IPS-20b (cell line): ENCODE measurements at regions not wholly inside any gene's neighbourhood (a gene's known extent, or its start where the extent isn't known, plus 50 kb on each side); places are given as distances from the start of the nearest gene placed in this dataset.

Source experiments
- H3K27ac ChIP-seq: one replicate; pipeline ENCODE4 v1.5.1; 2013; ENCODE audit warnings: low read length
- H3K27me3 ChIP-seq: 2 replicates; pipeline ENCODE4 v1.6.1; 2013; ENCODE audit warnings: mild to moderate bottlenecking, low read length, inconsistent platforms; ENCODE audit not compliant: insufficient read depth
- H3K36me3 ChIP-seq: 2 replicates; pipeline ENCODE4 v1.6.1; 2013; ENCODE audit warnings: low read depth, mild to moderate bottlenecking, inconsistent platforms, low read length, moderate library complexity; ENCODE audit not compliant: insufficient read depth
- H3K4me1 ChIP-seq: 2 replicates; pipeline ENCODE4 v1.6.1; 2013; ENCODE audit warnings: mild to moderate bottlenecking, control low read depth, inconsistent platforms, low read length, moderate library complexity; ENCODE audit not compliant: insufficient read depth
- H3K4me3 ChIP-seq: 2 replicates; pipeline ENCODE4 v1.5.1; 2013; ENCODE audit warnings: mild to moderate bottlenecking, low read length, inconsistent platforms
- H3K9ac ChIP-seq: 2 replicates; pipeline ENCODE4 v1.6.1; 2013; ENCODE audit warnings: low read depth, mild to moderate bottlenecking, inconsistent platforms, low read length, moderate library complexity
- H3K9me3 ChIP-seq: 2 replicates; pipeline ENCODE4 v1.6.1; 2013; ENCODE audit warnings: mild to moderate bottlenecking, low read depth, low read length, inconsistent platforms; ENCODE audit not compliant: insufficient read depth

DNA sequence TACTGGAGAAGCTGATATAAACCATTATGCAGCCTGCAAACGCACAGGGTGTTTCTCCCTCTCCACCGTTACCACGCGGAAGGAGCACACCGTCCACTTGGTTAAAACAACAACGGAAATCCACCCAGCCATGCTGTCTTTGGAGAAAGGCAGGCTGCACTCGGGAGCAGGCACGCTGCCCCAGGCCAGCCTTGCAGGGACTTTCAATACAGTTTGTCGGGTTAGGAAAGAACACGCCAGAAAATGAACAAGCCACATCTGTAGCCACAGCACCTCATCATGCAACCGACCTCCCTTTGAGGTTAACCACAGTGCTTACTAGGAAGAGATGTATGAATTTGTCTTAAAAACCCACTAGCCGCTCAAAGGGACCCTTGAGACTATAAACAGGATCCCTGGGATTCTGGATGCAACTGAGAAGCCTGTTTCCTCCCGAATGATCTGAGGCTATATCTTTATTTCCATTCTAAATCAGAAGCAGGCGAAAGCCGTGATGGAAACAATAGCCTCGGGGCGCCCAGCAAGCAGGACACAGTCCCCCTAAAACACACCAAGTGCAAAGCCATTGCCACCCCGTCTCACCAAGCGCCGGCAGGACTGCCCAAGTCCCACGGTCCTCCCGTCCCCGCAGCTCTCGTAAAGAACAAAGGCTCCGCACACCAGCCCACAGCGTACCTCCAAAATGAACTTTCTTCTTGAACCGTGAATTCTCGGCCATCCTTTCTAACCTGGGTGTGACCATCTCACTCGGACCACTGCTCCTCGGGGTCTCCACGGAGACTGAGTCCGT is 318.9 kb downstream of the CTTN start:
- H3K4me3 ChIP-seq = no peak overlapping the region
- H3K36me3 ChIP-seq = no peaks in the 10 kb centered on the region
- no peak overlapping the region for H3K27ac ChIP-seq
- H3K4me1 ChIP-seq = peaks cover 7% of the 10 kb centered on the region; the same call in 1 of the 2 replicates
- no peaks in the 10 kb centered on the region for H3K27me3 ChIP-seq
- no peak overlapping the region for H3K9ac ChIP-seq
- no peaks in the 10 kb centered on the region for H3K9me3 ChIP-seq

DNA sequence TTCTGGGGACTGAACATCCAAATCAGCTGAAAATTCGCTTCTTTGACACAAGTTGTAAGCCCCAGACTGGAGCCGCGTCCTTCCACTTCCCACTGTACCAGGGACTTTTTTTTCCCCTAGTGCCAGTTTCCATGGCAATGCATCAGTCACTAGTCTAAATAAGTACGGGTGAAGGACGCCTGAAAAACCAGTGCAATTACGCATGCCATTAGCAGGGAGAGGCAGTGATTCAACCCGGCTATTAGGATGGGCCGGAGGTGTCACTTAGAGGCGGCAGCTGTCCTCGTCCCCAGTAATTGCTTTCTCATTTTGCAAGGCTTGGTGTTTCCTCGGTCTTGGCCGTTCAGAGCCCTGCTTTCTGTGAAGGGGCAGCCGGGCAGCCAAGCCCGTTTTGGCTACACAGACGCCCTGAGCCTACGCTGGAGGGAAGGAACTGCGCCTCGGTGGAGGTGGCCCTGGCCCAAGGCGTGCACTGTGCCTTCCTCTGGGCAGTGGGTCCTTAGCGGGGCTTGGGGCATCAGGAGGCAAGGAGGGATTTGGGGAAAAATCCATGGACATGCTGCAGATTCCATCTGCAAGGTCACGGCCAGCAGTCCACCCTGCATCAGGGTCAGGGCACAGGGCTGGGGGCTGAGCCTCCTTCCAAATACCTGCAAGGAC is 319.7 kb downstream of the CTTN start:
- H3K4me1 ChIP-seq = peaks cover 7% of the 10 kb centered on the region; the same call in 1 of the 2 replicates
- H3K4me3 ChIP-seq = no peak overlapping the region
- H3K9me3 ChIP-seq = no peaks in the 10 kb centered on the region
- no peak overlapping the region for H3K27ac ChIP-seq
- H3K36me3 ChIP-seq = no peaks in the 10 kb centered on the region
- no peaks in the 10 kb centered on the region for H3K27me3 ChIP-seq
- H3K9ac ChIP-seq = no peak overlapping the region

DNA sequence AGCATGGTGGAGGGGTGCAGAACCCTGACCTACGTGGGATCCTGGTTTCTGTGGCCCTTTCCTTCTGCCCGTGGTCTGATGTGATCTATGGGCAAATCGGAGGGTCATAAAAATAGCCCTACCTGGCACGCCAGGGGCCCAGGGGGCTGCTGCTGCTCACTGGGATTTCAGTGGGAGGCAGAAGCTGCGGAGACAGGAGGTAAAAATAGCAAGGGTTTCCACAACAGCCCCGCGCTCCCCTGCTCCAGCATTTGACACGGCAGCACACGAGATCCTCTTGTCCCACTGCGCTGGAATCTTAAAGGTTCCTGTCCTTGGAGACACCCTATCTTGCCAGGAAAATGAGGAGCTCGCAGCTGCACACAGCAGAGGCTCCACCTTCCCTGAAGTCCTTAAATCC is 321.2 kb downstream of the CTTN start:
- H3K9ac ChIP-seq = no peak overlapping the region
- H3K27ac ChIP-seq = no peak overlapping the region
- H3K9me3 ChIP-seq = no peaks in the 10 kb centered on the region
- no peaks in the 10 kb centered on the region for H3K4me1 ChIP-seq
- H3K36me3 ChIP-seq = no peaks in the 10 kb centered on the region
- H3K4me3 ChIP-seq = no peak overlapping the region
- no peaks in the 10 kb centered on the region for H3K27me3 ChIP-seq

DNA sequence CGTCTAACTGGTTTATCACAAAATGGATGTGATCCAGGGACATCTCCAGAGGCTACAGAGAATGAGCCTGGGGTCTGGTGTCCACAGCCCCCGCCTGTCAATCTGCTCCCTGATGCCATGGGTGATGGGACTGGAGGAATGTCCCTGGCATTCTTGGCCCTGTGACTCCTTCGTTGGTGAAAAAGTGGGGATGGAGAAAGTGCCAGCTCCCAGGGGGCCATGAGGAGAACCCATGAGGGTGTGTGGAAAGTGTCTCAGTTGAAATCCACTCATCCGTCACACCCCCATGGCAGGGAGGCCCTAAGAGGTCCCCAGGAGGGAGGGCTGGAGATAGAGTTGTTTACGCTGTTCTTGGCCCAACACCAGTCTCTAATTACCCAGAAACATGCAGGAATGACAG is 322.0 kb downstream of the CTTN start:
- Histone ChIP-seq H3K36me3 (no peaks in the 10 kb centered on the region), H3K4me1 (no peaks in the 10 kb centered on the region), H3K9ac (no peak overlapping the region), H3K4me3 (no peak overlapping the region), H3K27me3 (no peaks in the 10 kb centered on the region), H3K27ac (no peak overlapping the region), H3K9me3 (no peaks in the 10 kb centered on the region)

DNA sequence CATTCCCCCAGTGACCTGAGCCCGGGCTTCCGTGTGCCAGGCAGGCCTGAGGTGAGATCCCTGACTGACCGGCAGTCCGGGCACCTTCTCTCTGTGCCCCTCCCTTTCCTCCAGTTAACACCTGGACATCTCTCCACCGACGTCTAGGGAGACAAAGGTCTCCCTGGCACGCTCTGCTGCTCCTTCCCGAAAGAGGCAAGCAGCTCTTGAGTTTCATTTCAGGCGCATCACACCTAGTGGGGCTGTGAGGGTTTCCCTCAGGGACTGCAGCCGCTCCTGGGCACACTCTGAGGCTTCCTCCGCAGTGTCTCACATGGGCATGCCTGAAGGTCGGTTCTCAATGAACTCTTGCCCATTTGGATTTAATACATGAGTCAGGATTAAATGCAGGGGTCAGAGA is 322.7 kb downstream of the CTTN start:
- no peaks in the 10 kb centered on the region for H3K27me3 ChIP-seq
- no peaks in the 10 kb centered on the region for H3K9me3 ChIP-seq
- no peak overlapping the region for H3K9ac ChIP-seq
- H3K4me3 ChIP-seq = no peak overlapping the region
- no peaks in the 10 kb centered on the region for H3K36me3 ChIP-seq
- no peaks in the 10 kb centered on the region for H3K4me1 ChIP-seq
- no peak overlapping the region for H3K27ac ChIP-seq

DNA sequence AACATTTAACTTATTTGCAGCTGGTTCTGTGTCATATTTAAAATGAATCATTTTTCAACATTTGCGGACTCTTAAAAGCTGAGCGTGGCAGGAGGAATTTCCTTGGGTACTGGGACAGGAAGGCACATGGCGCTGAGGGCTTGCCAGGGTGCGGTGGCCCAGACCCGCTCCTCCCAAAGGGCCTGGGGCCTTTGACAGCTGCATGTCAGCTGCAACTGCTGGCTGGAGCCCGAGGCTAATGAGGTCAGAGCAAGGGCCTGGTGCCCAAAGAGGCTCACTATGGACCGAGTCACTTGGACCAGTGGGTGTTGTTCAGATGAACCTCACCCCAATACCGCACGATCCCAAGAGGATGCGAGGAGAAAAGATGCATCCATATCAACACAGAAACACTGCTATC is 326.9 kb downstream of the CTTN start:
- Histone ChIP-seq H3K9me3 (no peaks in the 10 kb centered on the region), H3K9ac (no peak overlapping the region), H3K27ac (no peak overlapping the region), H3K36me3 (no peaks in the 10 kb centered on the region), H3K27me3 (no peaks in the 10 kb centered on the region), H3K4me3 (no peak overlapping the region), H3K4me1 (peaks cover 4% of the 10 kb centered on the region; the same call in 1 of the 2 replicates)

DNA sequence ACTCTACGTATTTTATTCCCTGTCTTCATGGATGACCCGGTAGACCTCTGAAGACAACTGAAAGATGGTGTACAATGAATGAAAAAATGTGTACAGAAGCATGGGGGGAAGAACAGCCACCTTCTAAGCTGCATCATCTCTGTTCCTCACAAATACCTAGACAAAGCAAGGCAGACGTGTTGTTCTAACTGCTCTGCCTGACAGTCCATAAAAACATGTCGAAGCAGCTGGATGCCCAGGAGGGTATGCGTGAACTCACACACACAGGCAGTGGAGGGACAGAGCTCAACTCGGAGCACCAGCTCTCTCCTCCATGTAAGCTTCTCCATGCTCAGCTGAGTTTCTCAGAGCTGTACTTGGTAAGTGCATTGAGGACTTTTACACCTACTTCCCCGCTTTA is 327.4 kb downstream of the CTTN start:
- H3K4me3 ChIP-seq = no peak overlapping the region
- H3K9ac ChIP-seq = no peak overlapping the region
- H3K4me1 ChIP-seq = peaks cover 4% of the 10 kb centered on the region; the same call in 1 of the 2 replicates
- no peaks in the 10 kb centered on the region for H3K27me3 ChIP-seq
- H3K36me3 ChIP-seq = no peaks in the 10 kb centered on the region
- no peaks in the 10 kb centered on the region for H3K9me3 ChIP-seq
- no peak overlapping the region for H3K27ac ChIP-seq

DNA sequence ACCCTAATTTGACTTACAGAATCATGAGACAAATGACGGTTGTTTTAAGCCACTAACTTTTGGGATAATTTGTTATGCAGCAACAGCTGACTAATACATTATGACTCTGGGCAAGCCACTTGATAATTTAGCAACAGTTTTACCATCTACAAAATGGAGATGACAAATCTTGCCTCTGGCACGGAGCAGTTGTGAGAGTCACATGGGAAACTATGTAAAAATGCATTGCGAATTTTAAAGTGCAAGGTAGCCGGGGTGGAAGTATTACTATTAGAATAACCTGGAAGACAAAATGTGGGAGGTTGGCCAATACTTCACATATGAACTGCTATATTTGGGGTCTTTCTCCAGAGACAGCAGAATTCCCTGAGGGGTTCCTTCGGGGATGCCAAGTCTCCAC is 328.7 kb downstream of the CTTN start:
- Histone ChIP-seq H3K27ac (no peak overlapping the region), H3K36me3 (no peaks in the 10 kb centered on the region), H3K9me3 (no peaks in the 10 kb centered on the region), H3K9ac (no peak overlapping the region), H3K4me3 (no peak overlapping the region), H3K27me3 (no peaks in the 10 kb centered on the region), H3K4me1 (peaks cover 4% of the 10 kb centered on the region; the same call in 1 of the 2 replicates)

DNA sequence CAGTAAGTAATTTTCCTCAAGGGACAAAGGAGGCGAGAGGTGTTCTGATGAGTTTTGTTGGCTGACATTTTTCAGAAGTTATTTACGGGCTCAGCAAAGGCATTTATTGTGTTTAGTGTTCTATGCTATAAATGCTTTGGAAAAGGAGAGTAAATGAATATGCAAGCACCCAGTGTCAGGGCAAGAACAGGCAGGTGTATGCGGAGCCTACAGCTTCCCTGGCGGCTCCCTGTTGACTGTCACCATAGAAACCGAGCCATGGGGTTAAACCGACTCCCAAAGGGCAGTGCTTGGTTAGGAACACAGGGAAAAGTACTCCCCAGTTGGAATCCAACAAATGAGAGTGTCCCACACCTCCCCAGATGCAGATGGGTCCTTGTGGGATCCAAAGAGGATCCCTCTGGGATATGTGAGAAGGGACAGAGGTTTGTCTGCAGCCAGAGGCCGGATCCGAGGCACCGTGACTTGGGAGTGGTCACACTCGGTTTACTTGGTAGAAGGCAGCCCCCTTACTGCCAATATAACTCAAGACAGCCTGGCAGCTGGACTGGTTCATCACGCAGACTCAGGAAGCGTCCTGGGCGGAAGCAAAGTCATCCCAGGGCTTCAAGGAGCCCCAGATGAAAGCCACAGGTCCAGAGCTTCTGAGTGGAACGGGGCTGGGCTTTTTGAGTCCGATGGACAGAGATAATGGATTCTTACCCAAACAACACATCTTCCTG is 329.7 kb downstream of the CTTN start:
- H3K9ac ChIP-seq = 0 out of 2 replicates have a peak overlapping the region, but pooled peaks have one; percentile 9
- peaks cover 4% of the 10 kb centered on the region; the same call in 1 of the 2 replicates for H3K4me1 ChIP-seq
- H3K4me3 ChIP-seq = no peak overlapping the region
- no peaks in the 10 kb centered on the region for H3K27me3 ChIP-seq
- no peaks in the 10 kb centered on the region for H3K9me3 ChIP-seq
- H3K36me3 ChIP-seq = no peaks in the 10 kb centered on the region
- no peak overlapping the region for H3K27ac ChIP-seq

DNA sequence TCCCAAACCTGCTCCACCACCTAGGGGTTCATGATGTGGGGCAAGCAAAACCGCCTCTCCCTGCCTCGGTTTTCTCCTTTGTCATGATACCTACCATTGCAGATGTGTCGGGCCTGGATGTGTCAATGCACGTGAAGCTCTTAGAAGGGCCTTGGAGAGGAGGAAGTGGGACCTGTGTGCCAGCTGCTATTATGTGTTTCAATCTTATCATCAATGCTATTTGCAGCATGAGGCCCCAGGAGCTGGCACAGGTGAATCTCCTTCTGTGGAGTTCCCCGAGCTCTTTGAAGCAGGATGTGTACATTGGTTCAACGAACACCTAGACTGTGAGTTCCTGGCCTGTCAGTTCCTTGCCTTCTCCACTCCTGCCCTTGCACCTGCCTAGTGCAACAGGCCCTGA is 331.6 kb downstream of the CTTN start:
- Histone ChIP-seq H3K27ac (no peak overlapping the region), H3K9ac (no peak overlapping the region), H3K27me3 (no peaks in the 10 kb centered on the region), H3K9me3 (no peaks in the 10 kb centered on the region), H3K36me3 (no peaks in the 10 kb centered on the region), H3K4me3 (no peak overlapping the region), H3K4me1 (peaks cover 4% of the 10 kb centered on the region; the same call in 1 of the 2 replicates)

DNA sequence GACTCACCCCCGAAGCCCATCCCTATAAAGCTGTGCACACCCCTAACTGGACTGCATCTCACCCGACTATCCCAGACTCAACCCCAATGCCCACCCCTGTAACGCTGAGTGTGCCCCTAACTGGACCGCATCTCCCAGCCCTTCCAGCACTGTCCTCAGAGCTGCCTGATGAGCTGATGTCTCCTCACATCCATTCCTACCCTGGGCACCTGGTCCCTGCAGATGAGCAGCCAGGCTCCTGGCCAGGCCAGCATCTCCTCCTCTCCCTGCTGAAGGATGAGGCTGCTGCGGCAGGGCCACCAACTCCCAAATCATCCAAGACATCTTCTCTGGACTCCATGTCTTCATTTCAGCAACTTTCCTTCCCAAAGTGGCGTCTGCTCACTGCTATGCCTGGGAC is 332.1 kb downstream of the CTTN start:
- Histone ChIP-seq H3K36me3 (no peaks in the 10 kb centered on the region), H3K27ac (no peak overlapping the region), H3K9ac (no peak overlapping the region), H3K9me3 (no peaks in the 10 kb centered on the region), H3K4me3 (no peak overlapping the region), H3K27me3 (no peaks in the 10 kb centered on the region), H3K4me1 (peaks cover 4% of the 10 kb centered on the region; the same call in 1 of the 2 replicates)
